ENCODE measurements at regions not wholly inside any gene's neighbourhood (a gene's known extent, or its start where the extent isn't known, plus 50 kb on each side); places are given as distances from the start of the nearest gene placed in this dataset.

DNA sequence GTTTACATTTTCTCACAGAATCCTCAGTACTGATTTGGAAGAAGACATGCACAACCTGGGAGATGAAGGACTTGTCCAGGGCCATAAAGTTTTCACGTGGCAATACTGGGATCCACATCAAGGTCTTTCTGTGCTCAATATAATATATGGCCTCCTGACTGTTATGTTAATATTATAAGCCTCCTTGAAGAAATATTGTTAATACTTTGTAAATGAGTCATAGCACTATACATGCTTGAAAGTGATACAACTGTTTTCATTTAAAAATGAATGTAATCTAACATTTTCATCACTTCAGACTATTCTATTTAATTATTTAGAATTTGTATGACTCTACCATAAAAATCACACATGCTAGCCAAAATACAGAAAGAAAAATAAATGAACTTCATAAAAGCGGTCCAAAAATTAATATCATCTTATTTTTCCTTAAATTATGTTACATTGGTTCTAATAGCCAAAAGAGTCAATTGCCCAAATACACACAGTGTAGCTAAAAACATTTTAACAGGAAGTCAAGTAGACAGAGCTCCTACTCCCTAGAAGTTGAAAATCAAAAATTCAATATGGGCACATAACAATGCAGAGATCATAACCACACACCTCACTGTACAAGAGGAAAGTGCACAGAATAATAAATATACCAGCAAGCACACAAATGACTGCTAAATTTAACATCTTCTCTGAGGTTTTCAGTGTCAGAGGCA lies 188.0 kb upstream of the HDDC2 start:
- no peak for DNase-seq (ENCODE audit: insufficient read length, low spot score)
- no peak for FAIRE-seq

GRCh38 chr6:125491860-125492618 lies 190.3 kb upstream of the HDDC2 start:
- no peak for FAIRE-seq
- DNase-seq (ENCODE audit: insufficient read length, low spot score) = no peak

DNA sequence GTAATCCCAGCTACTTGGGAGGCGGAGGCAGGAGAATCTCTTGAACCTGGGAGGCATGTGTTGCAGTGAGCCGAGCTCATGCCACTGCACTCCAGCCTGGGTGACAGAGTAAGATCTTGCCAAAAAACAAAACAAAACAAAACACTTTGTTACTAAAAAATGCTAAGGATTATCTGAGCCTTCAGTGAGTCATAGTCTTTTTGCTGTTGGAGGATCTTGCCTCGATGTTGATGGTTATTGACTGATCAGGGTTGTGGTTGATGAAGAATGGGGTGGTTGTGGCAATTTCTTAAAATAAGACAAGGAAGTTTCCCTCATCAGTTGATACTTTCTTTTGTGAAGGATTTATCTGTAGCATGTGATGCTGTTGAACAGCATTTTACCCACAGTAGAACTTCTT lies 196.8 kb upstream of the HDDC2 start:
- DNase-seq (ENCODE audit: insufficient read length, low spot score) = no peak
- no peak for FAIRE-seq

DNA sequence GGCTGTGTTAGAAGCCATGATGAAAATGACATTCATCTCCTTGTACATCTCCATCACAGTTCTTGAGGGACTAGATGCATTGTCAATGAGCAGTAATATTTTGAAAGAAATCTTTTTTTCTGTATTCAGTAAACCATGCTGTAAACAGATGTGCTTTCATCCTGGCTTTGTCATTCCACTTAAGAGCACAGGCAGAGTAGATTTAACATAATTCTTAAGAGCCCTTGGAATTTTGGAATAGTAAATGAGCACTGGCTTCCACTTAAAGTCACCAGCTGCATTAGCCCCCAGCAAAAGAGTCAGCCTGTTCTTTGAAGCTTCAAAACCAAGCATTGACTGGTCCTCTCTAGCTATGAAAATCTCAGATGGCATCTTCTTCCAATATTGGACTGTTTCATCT lies 197.8 kb upstream of the HDDC2 start:
- DNase-seq (ENCODE audit: insufficient read length, low spot score) = no peak
- no peak for FAIRE-seq

DNA sequence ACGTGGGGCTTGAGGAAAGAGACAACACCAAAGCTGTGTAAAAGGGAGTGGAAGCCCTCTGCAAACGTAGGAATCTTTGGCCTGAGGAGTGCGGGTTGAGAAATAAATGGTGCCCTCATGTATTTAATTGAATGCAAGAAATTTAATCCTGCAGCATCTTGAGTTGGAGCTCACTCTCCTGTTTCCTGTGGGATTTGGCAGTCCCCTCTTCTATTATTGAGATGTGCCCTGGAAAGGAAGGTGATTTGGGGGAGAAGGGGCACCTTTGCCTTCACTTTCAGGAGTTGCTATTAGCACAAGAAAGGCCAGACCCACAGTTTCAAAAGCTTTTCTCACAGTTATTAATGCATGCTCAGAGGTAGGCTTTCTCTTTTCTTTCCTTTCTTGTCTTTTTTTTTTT lies 201.4 kb upstream of the HDDC2 start:
- FAIRE-seq = no peak
- no peak for DNase-seq (ENCODE audit: insufficient read length, low spot score)

- FAIRE-seq (no peak), DNase-seq (ENCODE audit: insufficient read length, low spot score) (no peak)
These were observed 206.4 kb upstream of the HDDC2 start for GRCh38 chr6:125507987-125508655.

- no peak for DNase-seq (ENCODE audit: insufficient read length, low spot score)
- no peak for FAIRE-seq
These were observed 207.0 kb upstream of the HDDC2 start for GRCh38 chr6:125508793-125509192.

GRCh38 chr6:125509477-125509876 lies 207.7 kb upstream of the HDDC2 start:
- FAIRE-seq (no peak), DNase-seq (ENCODE audit: insufficient read length, low spot score) (no peak)

GRCh38 chr6:125510405-125510804 lies 208.6 kb upstream of the HDDC2 start:
- no peak for FAIRE-seq
- DNase-seq (ENCODE audit: insufficient read length, low spot score) = no peak

- DNase-seq (ENCODE audit: insufficient read length, low spot score) = no peak
- no peak for FAIRE-seq
These were observed 210.1 kb upstream of the HDDC2 start for GRCh38 chr6:125511809-125512396.

GRCh38 chr6:125512621-125513020 lies 210.9 kb upstream of the HDDC2 start:
- DNase-seq (ENCODE audit: insufficient read length, low spot score) (no peak), FAIRE-seq (no peak)

- DNase-seq (ENCODE audit: insufficient read length, low spot score) (no peak), FAIRE-seq (no peak)
These were observed 212.2 kb upstream of the HDDC2 start for GRCh38 chr6:125513978-125514377.

DNA sequence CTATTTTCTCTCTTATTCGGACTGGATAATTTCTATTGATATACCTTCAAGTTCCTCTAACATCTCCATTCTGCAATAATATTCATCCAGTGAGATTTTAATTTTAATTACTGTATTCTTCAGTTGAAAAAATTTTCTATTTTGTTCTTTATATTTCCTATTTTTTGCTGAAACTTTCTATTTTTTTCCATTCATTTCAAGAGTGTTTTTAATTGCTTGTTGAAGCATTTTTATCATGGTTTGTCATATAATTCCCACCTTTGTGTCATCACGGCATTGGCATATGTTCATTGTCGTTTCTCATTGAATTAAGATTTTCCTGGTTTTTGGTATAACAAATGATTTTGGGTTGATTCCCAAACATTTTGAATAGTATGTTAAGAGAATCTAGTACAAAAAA lies 214.9 kb upstream of the HDDC2 start:
- DNase-seq (ENCODE audit: insufficient read length, low spot score) = no peak
- no peak for FAIRE-seq

DNA sequence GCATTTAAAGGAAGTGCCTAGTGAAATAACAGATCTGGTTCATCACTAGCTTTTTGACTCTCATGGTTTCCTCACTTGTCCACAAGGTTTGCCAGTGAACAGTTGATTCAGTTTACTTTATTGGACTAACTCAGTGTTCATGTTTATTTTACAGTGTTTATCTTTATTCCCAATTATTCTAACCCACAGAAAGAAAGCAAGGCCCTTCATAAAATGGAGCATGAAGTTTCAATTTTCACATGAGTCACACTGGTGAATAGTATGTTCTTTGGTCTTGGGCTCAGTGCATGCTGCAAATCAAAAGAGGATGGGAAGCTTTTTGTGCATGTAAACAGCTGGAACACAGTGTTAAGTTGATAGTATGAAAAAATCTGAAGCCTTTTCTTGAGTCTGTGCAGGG lies 217.6 kb upstream of the HDDC2 start:
- DNase-seq (ENCODE audit: insufficient read length, low spot score) = no peak

DNA sequence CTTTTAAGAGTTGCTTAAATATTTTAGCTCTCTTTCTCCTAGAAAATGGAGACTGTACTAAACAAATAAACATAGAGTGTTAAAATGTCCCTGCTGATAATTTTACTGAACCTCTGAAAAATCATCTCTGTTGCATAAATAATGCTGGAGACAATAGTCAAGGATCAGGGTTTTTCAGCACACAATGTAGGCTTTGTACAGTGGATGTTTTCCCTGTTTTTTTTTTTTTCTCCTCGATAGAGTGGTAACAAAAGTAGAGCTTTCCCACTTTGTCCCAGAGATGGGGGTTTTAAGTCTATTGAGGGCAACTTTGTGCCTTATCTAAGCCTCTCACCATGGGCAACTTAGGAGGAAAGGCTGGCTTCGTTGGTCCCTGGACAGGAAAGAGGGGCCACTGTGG lies 222.6 kb upstream of the HDDC2 start:
- FAIRE-seq (no peak), DNase-seq (ENCODE audit: insufficient read length, low spot score) (no peak)

More for the DNA sequence above, 217.6 kb upstream of the HDDC2 start:
- no peak for FAIRE-seq

DNA sequence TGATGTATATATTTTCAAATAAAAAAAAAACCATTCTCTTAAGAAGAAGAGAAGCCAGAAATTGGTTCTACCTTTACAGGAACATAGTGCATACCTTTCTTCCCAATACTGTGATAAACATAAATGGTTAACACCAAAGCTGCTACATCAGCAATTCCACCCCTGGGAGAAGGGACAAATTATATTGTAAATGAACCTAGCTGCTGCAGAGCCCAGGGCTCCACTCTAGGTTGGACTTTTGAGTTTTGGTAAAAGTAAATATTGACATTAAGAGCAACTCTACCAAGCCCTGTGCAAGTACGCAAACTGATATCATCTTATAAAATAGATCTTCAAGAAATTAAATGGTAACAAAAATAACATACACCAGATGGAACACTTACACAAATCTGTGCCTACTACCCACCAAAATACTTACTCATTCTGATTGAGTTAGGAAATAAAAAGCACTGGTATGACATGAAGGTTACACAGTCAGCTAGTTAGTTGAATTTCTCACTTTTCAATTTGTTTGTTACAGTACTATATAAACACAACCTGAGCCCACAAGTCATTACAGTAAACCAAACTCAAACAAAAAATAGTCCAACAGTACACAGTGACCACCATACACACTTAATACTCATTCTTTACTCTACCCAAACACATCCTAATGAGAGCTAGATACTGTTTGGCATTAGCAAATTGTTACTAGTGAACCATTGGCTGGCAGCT lies 223.3 kb upstream of the HEY2 start:
- no peak for DNase-seq (ENCODE audit: insufficient read length, low spot score)
- no peak for FAIRE-seq

DNA sequence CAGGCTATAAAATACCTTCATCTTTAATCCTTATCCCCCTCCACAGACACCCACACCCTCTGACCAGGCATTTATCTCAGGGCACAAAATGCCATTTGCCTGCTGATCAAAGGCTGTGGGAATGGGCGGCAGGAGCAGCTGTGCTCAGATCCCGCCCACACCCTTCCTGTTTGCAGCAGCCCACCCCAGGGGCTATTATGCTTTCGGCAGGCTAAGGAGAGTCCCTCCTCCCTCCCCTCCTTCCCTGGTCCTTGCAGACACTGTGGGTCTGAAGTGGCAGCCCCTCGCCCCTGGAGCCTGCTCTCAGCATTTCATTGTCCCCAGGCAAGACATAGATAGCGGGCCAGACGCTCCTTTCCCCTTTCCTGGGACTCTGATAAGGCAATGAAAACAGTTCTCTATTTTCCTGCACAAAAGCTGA lies 220.8 kb upstream of the HEY2 start:
- DNase-seq (ENCODE audit: insufficient read length, low spot score) = no peak
- no peak for FAIRE-seq

- FAIRE-seq = no peak
- DNase-seq (ENCODE audit: insufficient read length, low spot score) = no peak
These were observed 220.4 kb upstream of the HEY2 start for GRCh38 chr6:125529061-125529460.

DNA sequence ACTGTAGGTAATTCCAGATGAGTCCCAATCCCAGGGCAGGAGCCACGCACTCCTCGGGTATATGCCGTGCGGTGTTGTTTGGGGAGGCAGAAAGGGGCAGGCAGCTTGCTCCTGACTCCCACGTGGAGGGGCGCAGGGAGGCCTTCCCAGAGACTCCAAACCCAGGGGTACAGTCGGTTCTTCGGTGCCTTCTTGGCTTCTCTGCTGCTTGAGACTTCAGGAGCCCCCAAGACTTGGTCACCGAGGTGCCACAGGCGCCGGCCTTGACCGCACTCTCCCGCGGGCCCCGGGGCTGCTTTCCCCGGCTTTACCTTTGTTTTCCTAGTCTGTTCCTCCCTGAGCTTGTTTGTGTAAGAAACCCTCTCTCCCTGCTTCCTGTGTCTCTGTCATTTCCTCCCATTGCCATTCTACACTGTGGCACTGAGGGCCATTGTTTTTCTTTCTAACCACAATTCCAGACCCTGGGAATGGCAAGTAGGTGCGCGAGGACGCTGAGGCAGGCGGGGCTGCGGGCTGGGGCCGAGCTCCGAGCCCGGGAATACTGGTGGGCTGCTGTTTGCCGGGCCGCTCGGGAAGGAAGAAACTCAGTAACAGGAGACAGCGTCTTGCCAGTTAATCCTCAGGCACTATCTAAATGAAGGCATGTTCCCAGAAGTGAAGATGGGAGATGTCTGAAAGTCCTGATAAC lies 215.6 kb upstream of the HEY2 start:
- DNase-seq (ENCODE audit: insufficient read length, low spot score) (no peak), FAIRE-seq (no peak)

Data from GM19239 (cell line).